Fibroblast of mammary gland (primary cell): ENCODE measurements at regions not wholly inside any gene's neighbourhood (a gene's known extent, or its start where the extent isn't known, plus 50 kb on each side); places are given as distances from the start of the nearest gene placed in this dataset.

Source experiments
- DNase-seq: peaks from one replicate; pipeline ENCODE4 v3.0.0-alpha.2; 2010; ENCODE audit warnings: low read depth
- H3K4me3 ChIP-seq: 2 replicates; pipeline ENCODE4 v1.5.1; 2011; ENCODE audit warnings: low read depth, mild to moderate bottlenecking, low read length, moderate library complexity; ENCODE audit not compliant: control insufficient read depth
- TF ChIP-seq, protein P1 (sequence below): conservative IDR thresholded peaks from 2 replicates; pipeline ENCODE4 v1.5.1; 2011; ENCODE audit warnings: low read depth, low read length, inconsistent platforms; ENCODE audit not compliant: control insufficient read depth, insufficient read depth

DNA sequence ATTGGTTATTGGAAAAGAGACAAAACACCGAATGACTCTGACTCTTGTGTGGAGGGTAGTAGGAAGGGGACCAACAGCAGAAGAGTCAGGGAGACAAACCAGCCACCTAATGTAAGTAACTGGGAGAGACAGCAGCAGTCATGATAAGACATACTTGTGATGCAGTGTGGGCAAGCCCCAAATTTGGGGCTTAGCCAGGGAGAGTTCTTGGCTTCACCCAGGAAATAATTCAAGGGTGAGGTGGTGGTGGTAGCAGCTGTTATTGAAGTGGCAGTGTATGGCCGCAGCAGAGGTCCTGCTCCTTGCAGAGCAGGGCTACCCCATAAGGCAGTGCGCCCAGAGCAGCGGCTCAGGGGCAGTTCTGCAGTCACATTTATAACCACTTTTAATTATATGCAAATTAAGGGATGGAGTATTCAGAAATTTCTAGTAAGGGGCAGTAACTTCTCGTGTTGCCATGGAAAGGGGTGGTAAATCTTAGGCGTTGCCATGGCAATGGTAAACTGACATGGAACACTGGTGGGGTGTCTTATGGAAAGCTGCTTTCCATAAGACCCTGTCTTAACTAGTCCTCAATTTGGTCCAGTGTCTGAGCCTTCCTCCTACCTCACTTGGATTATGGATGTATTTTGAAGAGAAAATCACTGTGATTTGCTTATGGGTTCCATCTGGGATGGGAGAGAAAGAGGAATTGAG lies 317.1 kb downstream of the PHKB start:
- no peak overlapping the region for H3K4me3 ChIP-seq
- TF ChIP-seq, protein P1, sequence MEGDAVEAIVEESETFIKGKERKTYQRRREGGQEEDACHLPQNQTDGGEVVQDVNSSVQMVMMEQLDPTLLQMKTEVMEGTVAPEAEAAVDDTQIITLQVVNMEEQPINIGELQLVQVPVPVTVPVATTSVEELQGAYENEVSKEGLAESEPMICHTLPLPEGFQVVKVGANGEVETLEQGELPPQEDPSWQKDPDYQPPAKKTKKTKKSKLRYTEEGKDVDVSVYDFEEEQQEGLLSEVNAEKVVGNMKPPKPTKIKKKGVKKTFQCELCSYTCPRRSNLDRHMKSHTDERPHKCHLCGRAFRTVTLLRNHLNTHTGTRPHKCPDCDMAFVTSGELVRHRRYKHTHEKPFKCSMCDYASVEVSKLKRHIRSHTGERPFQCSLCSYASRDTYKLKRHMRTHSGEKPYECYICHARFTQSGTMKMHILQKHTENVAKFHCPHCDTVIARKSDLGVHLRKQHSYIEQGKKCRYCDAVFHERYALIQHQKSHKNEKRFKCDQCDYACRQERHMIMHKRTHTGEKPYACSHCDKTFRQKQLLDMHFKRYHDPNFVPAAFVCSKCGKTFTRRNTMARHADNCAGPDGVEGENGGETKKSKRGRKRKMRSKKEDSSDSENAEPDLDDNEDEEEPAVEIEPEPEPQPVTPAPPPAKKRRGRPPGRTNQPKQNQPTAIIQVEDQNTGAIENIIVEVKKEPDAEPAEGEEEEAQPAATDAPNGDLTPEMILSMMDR = no peak
- peak; percentile 8 for DNase-seq

DNA sequence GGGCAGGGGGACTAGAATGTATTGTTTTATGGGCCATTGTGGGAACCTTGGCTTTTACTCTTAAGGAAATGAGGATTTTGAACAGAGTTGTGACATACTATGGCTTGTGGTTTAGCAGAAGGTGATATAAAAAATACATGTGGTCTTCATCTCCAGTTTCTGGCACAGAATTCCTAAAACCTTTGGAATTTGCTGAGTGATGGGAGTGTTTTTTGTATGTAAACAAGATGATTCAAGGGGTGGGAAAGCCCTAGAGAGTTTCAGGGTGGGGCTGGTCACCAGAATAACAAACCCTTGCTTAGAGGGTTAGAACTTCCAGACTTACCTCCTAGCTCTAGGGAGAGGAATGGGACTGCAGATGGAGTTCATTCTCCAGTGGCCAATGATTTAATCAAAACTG lies 316.1 kb downstream of the PHKB start:
- peak; percentile 89 for DNase-seq
- no peak overlapping the region for H3K4me3 ChIP-seq
- TF ChIP-seq, protein P1 = no peak

DNA sequence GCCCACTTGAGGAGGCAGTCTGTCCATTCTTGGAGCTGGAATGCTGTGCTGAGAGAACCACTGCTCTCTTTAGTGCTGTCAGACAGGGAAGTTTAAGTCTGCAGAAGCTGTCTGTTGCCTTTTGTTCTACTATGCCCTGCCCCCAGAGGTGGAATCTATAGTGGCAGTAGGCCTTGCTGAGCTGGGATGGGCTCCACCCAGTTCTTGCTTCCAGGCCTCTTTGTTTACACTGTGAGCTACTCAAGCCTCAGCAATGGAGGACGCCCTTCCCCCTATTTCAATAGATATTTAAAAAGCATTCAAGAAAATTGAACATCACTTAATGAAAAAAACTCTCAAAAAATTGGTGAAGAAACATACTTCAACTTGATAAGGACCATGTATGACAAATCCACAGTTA lies 313.5 kb downstream of the PHKB start:
- DNase-seq = peak; percentile 41
- no peak overlapping the region for H3K4me3 ChIP-seq
- TF ChIP-seq, protein P1 = no peak

- no peak for DNase-seq
- H3K4me3 ChIP-seq = no peak overlapping the region
- TF ChIP-seq, protein P1 = no peak
Measured at GRCh38 chr16:47753659-47754058, 292.5 kb downstream of the PHKB start.
